H9 (cell line): ENCODE measurements at regions not wholly inside any gene's neighbourhood (a gene's known extent, or its start where the extent isn't known, plus 50 kb on each side); places are given as distances from the start of the nearest gene placed in this dataset.

ENCODE experiments used
- DNase-seq: peaks from one replicate; pipeline ENCODE4 v3.0.0-alpha.2; 2017
- H2AFZ ChIP-seq: one replicate; pipeline ENCODE4 v1.6.1; 2013; ENCODE audit warnings: mild to moderate bottlenecking, low read length, control low read depth, moderate library complexity
- H2AK5ac ChIP-seq: 2 replicates; pipeline ENCODE4 v1.6.1; 2013; ENCODE audit warnings: low read length, control low read depth, mixed read lengths; ENCODE audit not compliant: insufficient read length
- H2BK120ac ChIP-seq: one replicate; pipeline ENCODE4 v1.6.1; 2013; ENCODE audit warnings: low read depth, mild to moderate bottlenecking, low read length, control low read depth, inconsistent platforms; ENCODE audit not compliant: poor library complexity, severe bottlenecking
- H2BK12ac ChIP-seq: 2 replicates; pipeline ENCODE4 v1.6.1; 2013; ENCODE audit warnings: low read length, control low read depth, mixed read lengths, low read depth; ENCODE audit not compliant: insufficient read length
- H2BK15ac ChIP-seq: 2 replicates; pipeline ENCODE4 v1.6.1; 2013; ENCODE audit warnings: low read depth, low read length, control low read depth
- H2BK20ac ChIP-seq: one replicate; pipeline ENCODE4 v1.6.1; 2013; ENCODE audit warnings: low read depth, mild to moderate bottlenecking, low read length, control low read depth, inconsistent platforms; ENCODE audit not compliant: poor library complexity, severe bottlenecking
- H2BK5ac ChIP-seq: 2 replicates; pipeline ENCODE4 v1.6.1; 2013; ENCODE audit warnings: low read length, control low read depth, mixed read lengths; ENCODE audit not compliant: insufficient read length
- H3K14ac ChIP-seq: 2 replicates; pipeline ENCODE4 v1.6.1; 2013; ENCODE audit warnings: low read length, control low read depth; ENCODE audit not compliant: insufficient read depth
- H3K18ac ChIP-seq: 2 replicates; pipeline ENCODE4 v1.6.1; 2013; ENCODE audit warnings: low read depth, mild to moderate bottlenecking, mixed read lengths, low read length, control low read depth; ENCODE audit not compliant: insufficient read length
- H3K23ac ChIP-seq: 2 replicates; pipeline ENCODE4 v1.6.1; 2013; ENCODE audit warnings: low read length, control low read depth, mixed read lengths, low read depth; ENCODE audit not compliant: insufficient read length
- H3K23me2 ChIP-seq: 2 replicates; pipeline ENCODE4 v1.6.1; 2013; ENCODE audit warnings: low read depth, mild to moderate bottlenecking, mixed read lengths, low read length, control low read depth; ENCODE audit not compliant: insufficient read length, poor library complexity, severe bottlenecking
- H3K27ac ChIP-seq: 2 replicates; pipeline ENCODE4 v1.5.1; 2013; ENCODE audit warnings: low read length, control low read depth, mixed read lengths, low read depth; ENCODE audit not compliant: insufficient read length
- H3K27me3 ChIP-seq: 2 replicates; pipeline ENCODE4 v1.6.1; 2013; ENCODE audit warnings: low read length, control low read depth, inconsistent platforms; ENCODE audit not compliant: insufficient read depth
- H3K4ac ChIP-seq: 2 replicates; pipeline ENCODE4 v1.6.1; 2013; ENCODE audit warnings: low read depth, mild to moderate bottlenecking, control low read depth, inconsistent platforms, low read length, moderate library complexity
- H3K4me1 ChIP-seq: 2 replicates; pipeline ENCODE4 v1.6.1; 2013; ENCODE audit warnings: low read length, control low read depth, inconsistent platforms; ENCODE audit not compliant: insufficient read depth
- H3K4me2 ChIP-seq: 2 replicates; pipeline ENCODE4 v1.6.1; 2013; ENCODE audit warnings: low read length, control low read depth, mixed read lengths; ENCODE audit not compliant: insufficient read length, insufficient read depth
- H3K56ac ChIP-seq: 2 replicates; pipeline ENCODE4 v1.6.1; 2013; ENCODE audit warnings: low read depth, mild to moderate bottlenecking, mixed read lengths, low read length, control low read depth; ENCODE audit not compliant: insufficient read length
- H3K79me1 ChIP-seq: 2 replicates; pipeline ENCODE4 v1.6.1; 2013; ENCODE audit warnings: low read depth, mild to moderate bottlenecking, moderate library complexity, low read length, control low read depth, inconsistent platforms; ENCODE audit not compliant: insufficient read depth, poor library complexity, severe bottlenecking
- H3K79me2 ChIP-seq: 2 replicates; pipeline ENCODE4 v1.6.1; 2013; ENCODE audit warnings: low read length, control low read depth, inconsistent platforms; ENCODE audit not compliant: insufficient read depth
- H3K9ac ChIP-seq: 2 replicates; pipeline ENCODE4 v1.6.1; 2013; ENCODE audit warnings: low read length, control low read depth, mixed read lengths; ENCODE audit not compliant: insufficient read length; ENCODE audit errors: extremely low read depth
- H3K9me3 ChIP-seq: one replicate; pipeline ENCODE4 v1.6.1; 2013; ENCODE audit warnings: low read depth, low read length, inconsistent platforms; ENCODE audit not compliant: control insufficient read depth
- H3T11ph ChIP-seq: one replicate; pipeline ENCODE4 v1.6.1; 2013; ENCODE audit warnings: mild to moderate bottlenecking, low read length, control low read depth, inconsistent platforms
- H4K20me1 ChIP-seq: one replicate; pipeline ENCODE4 v1.6.1; 2013; ENCODE audit not compliant: control insufficient read depth, insufficient read length, insufficient read depth
- H4K5ac ChIP-seq: 2 replicates; pipeline ENCODE4 v1.6.1; 2013; ENCODE audit warnings: low read depth, mild to moderate bottlenecking, mixed read lengths, low read length, control low read depth; ENCODE audit not compliant: insufficient read length
- H4K8ac ChIP-seq: replicated peaks from 2 replicates; pipeline ENCODE4 v1.6.1; 2013; ENCODE audit warnings: low read length, control low read depth, mixed read lengths, low read depth; ENCODE audit not compliant: insufficient read length
- H4K91ac ChIP-seq: 2 replicates; pipeline ENCODE4 v1.6.1; 2013; ENCODE audit warnings: low read depth, mild to moderate bottlenecking, moderate library complexity, mixed read lengths, low read length, control low read depth; ENCODE audit not compliant: insufficient read length
- H3K27ac Mint-ChIP-seq, 3 experiments: 2 replicates in 2 of 3; 3 replicates in 1 of 3; pipeline ENCODE4 v1.8.0; 2020 to 2021; ENCODE audit warnings: mixed read lengths in 3 of 3, mild to moderate bottlenecking in 1 of 3, moderate library complexity in 1 of 3
- H3K27me3 Mint-ChIP-seq: 2 replicates; pipeline ENCODE4 v1.8.0; 2021; ENCODE audit warnings: low read depth, mild to moderate bottlenecking, moderate library complexity, mixed read lengths
- H3K36me3 Mint-ChIP-seq, 3 experiments: 2 replicates in 2 of 3; 3 replicates in 1 of 3; pipeline ENCODE4 v1.8.0; 2020 to 2021; ENCODE audit warnings: low read depth in 3 of 3, mixed read lengths in 3 of 3; ENCODE audit not compliant: insufficient read depth in 1 of 3
- H3K4me1 Mint-ChIP-seq, 2 experiments: 2 replicates each; pipeline ENCODE4 v1.8.0; 2020; ENCODE audit warnings: mixed read lengths in 2 of 2
- H3K4me3 Mint-ChIP-seq, 2 experiments: 2 replicates in 1 of 2; 3 replicates in 1 of 2; pipeline ENCODE4 v1.8.0; 2020 to 2021; ENCODE audit warnings: mild to moderate bottlenecking in 2 of 2, mixed read lengths in 2 of 2, moderate library complexity in 1 of 2
- H3K9me3 Mint-ChIP-seq, 2 experiments: 2 replicates in 1 of 2; 3 replicates in 1 of 2; pipeline ENCODE4 v1.8.0; 2020; ENCODE audit warnings: mild to moderate bottlenecking in 2 of 2, mixed read lengths in 2 of 2, moderate library complexity in 1 of 2
- CTCF ChIP-seq: fragments of 200-600 bp; sonication (generic); conservative IDR thresholded peaks from 3 replicates; pipeline ENCODE4 v1.8.0; 2021; ENCODE audit warnings: antibody characterized with exemption, mild to moderate bottlenecking
- WGBS: extraction: QIAGEN DNeasy Blood & Tissue Kit; methylation state at CpG from one replicate; pipeline ENCODE4 v1.1.7; 2013; ENCODE audit warnings: missing lambda C conversion rate, low lambda C conversion rate, mixed read lengths; ENCODE audit not compliant: insufficient read length; ENCODE audit errors: extremely low coverage; 5-methylcytosine and 5-hydroxymethylcytosine counted together

- Histone ChIP-seq H3K4ac (no peak overlapping the region), H4K91ac (no peak overlapping the region), H2BK12ac (no peak overlapping the region), H3K79me2 (no peaks in the 10 kb centered on the region), H3K9me3 (no peaks in the 10 kb centered on the region), H3K56ac (no peak overlapping the region), H3K4me2 (no peak overlapping the region), H3K27me3 (no peaks in the 10 kb centered on the region), H3K79me1 (no peaks in the 10 kb centered on the region), H2BK15ac (no peak overlapping the region), H3K9ac (no peak overlapping the region), H2AK5ac (no peak overlapping the region), H3K23ac (no peak overlapping the region), H3K18ac (no peak overlapping the region), H2BK5ac (no peak overlapping the region), H2BK20ac (no peak overlapping the region), H2BK120ac (no peak overlapping the region), H2AFZ (no peak overlapping the region), H4K20me1 (no peaks in the 10 kb centered on the region), H3K4me1 (no peaks in the 10 kb centered on the region), H3K27ac (no peak overlapping the region), H3K14ac (no peak overlapping the region), H4K5ac (no peak overlapping the region), H3K23me2 (no peaks in the 10 kb centered on the region), H4K8ac (no peak overlapping the region), H3T11ph (no peak overlapping the region)
- no peaks in the 10 kb centered on the region for H3K9me3 Mint-ChIP-seq
- no peaks in the 10 kb centered on the region for H3K4me1 Mint-ChIP-seq
- H3K27ac Mint-ChIP-seq = no peak overlapping the region
- no peaks in the 10 kb centered on the region for H3K36me3 Mint-ChIP-seq
- DNase-seq = no peak
- no peak for TF ChIP-seq CTCF
- peaks cover 32% of the 10 kb centered on the region for H3K27me3 Mint-ChIP-seq
- WGBS = no CpG with 5 or more reads among the region's 6 CpGs
- no peak overlapping the region for H3K4me3 Mint-ChIP-seq
Measured at GRCh38 chr20:23212464-23212995, 126.4 kb upstream of the CD93 start.
